ENCODE measurements at regions not wholly inside any gene's neighbourhood (a gene's known extent, or its start where the extent isn't known, plus 50 kb on each side); places are given as distances from the start of the nearest gene placed in this dataset.

DNA sequence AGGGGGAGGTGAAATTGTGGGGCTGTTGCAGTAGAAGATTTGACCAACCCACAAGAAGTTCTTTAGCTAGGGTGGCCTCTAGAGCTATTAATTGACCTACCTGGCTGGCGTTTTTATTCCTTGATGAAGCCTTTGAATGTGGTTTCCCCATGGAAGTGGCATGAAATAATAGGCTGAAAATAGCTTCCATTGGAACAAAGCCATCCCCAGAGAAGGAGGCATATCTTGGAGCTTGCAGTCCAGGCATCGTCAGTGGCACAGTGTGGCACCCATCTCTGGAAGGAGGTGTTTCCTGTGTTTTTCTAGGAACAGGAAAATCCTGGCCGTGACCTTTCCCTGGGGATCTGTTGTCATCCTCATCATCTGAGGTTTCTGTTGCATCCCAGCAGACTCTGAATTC lies 96.3 kb upstream of the WDR1 start:
- Histone ChIP-seq H3K79me2 (ENCODE audit: control insufficient read depth, insufficient read depth, low read length, poor library complexity) (peaks cover 2% of the 10 kb centered on the region), H3K18ac (ENCODE audit: low read length) (no peak overlapping the region), H3K9me3 (ENCODE audit: insufficient read depth, low read depth, low read length) (peaks cover 2% of the 10 kb centered on the region), H3K79me1 (ENCODE audit: low read length) (peaks cover 26% of the 10 kb centered on the region), H3K36me3 (ENCODE audit: control insufficient read depth in 1 of 2, insufficient read depth in 2 of 2, low read length in 2 of 2) (peaks cover 0 to 2% of the 10 kb centered on the region in 2 experiments), H2AFZ (ENCODE audit: insufficient read depth, low read length, poor library complexity) (no peak overlapping the region), H3K4me3 (ENCODE audit: low read depth, low read length) (no peak overlapping the region), H4K12ac (ENCODE audit: low read depth, low read length) (no peak overlapping the region), H3K4me2 (ENCODE audit: low read length) (no peak overlapping the region), H3K4ac (ENCODE audit: low read depth, low read length) (peak overlapping the region; percentile 19), H3K23ac (ENCODE audit: low read length) (no peak overlapping the region), H3K27me3 (ENCODE audit: insufficient read depth, low read length) (no peaks in the 10 kb centered on the region), H4K8ac (ENCODE audit: low read depth, low read length) (peak overlapping the region; percentile 2), H2AK5ac (ENCODE audit: low read length) (no peak overlapping the region), H2BK12ac (ENCODE audit: low read length) (peak overlapping the region; percentile 12), H2BK5ac (ENCODE audit: low read depth, low read length, poor library complexity) (peak overlapping the region; percentile 75), H4K91ac (ENCODE audit: low read depth, low read length) (peak overlapping the region; percentile 91), H3K27ac (ENCODE audit: low read depth, low read length) (peak overlapping the region; percentile 89), H3K4me1 (ENCODE audit: control insufficient read depth in 1 of 2, insufficient read depth in 2 of 2, low read length in 2 of 2) (peaks cover 0 to 4% of the 10 kb centered on the region in 2 experiments), H3K14ac (ENCODE audit: low read length) (no peak overlapping the region), H3K9ac (ENCODE audit: low read length) (no peak overlapping the region), H2BK120ac (ENCODE audit: insufficient read depth, low read length, poor library complexity) (peak overlapping the region; percentile 70)
- no peak for DNase-seq
- no CpG with 5 or more reads among the region's 3 CpGs for WGBS (ENCODE audit: extremely low coverage, insufficient coverage, insufficient read length)

DNA sequence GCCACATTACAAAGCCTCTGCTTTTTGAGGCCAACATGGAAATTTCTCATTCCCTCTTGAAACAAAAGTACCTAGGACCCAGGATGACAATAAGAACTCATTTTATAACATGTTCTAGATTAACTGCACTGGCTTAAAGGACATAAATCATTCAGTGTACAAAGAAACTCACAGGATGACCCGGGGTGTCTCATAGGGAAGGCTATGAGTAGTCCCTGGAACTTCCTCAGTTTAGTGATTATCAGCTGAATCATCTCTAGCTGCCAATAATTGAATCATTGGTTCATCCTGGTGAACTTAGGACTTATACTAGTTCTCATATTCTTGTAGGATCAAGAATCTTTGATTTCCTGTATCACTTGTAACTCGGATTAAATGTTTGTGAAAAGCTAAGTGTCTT lies 95.8 kb upstream of the WDR1 start:
- Histone ChIP-seq H3K27me3 (ENCODE audit: insufficient read depth, low read length) (no peaks in the 10 kb centered on the region), H3K4me1 (ENCODE audit: control insufficient read depth in 1 of 2, insufficient read depth in 2 of 2, low read length in 2 of 2) (peaks cover 0 to 4% of the 10 kb centered on the region in 2 experiments), H3K9me3 (ENCODE audit: insufficient read depth, low read depth, low read length) (peaks cover 3% of the 10 kb centered on the region), H2AFZ (ENCODE audit: insufficient read depth, low read length, poor library complexity) (no peak overlapping the region), H2BK5ac (ENCODE audit: low read depth, low read length, poor library complexity) (peak overlapping the region; percentile 75), H3K79me1 (ENCODE audit: low read length) (peaks cover 28% of the 10 kb centered on the region), H4K91ac (ENCODE audit: low read depth, low read length) (peak overlapping the region; percentile 93), H2BK12ac (ENCODE audit: low read length) (no peak overlapping the region), H3K36me3 (ENCODE audit: control insufficient read depth in 1 of 2, insufficient read depth in 2 of 2, low read length in 2 of 2) (peaks cover 0 to 2% of the 10 kb centered on the region in 2 experiments), H4K12ac (ENCODE audit: low read depth, low read length) (no peak overlapping the region), H3K18ac (ENCODE audit: low read length) (no peak overlapping the region), H2BK120ac (ENCODE audit: insufficient read depth, low read length, poor library complexity) (peak overlapping the region; percentile 77), H3K79me2 (ENCODE audit: control insufficient read depth, insufficient read depth, low read length, poor library complexity) (peaks cover 2% of the 10 kb centered on the region), H3K9ac (ENCODE audit: low read length) (no peak overlapping the region), H3K27ac (ENCODE audit: low read depth, low read length) (peak overlapping the region; percentile 89), H3K4ac (ENCODE audit: low read depth, low read length) (no peak overlapping the region), H3K4me2 (ENCODE audit: low read length) (no peak overlapping the region), H3K23ac (ENCODE audit: low read length) (no peak overlapping the region), H4K8ac (ENCODE audit: low read depth, low read length) (no peak overlapping the region), H2AK5ac (ENCODE audit: low read length) (peak overlapping the region; percentile 75), H3K14ac (ENCODE audit: low read length) (peak overlapping the region; percentile 67), H3K4me3 (ENCODE audit: low read depth, low read length) (no peak overlapping the region)
- no peak for DNase-seq
- no CpG with 5 or more reads among the region's 2 CpGs for WGBS (ENCODE audit: extremely low coverage, insufficient coverage, insufficient read length)

DNA sequence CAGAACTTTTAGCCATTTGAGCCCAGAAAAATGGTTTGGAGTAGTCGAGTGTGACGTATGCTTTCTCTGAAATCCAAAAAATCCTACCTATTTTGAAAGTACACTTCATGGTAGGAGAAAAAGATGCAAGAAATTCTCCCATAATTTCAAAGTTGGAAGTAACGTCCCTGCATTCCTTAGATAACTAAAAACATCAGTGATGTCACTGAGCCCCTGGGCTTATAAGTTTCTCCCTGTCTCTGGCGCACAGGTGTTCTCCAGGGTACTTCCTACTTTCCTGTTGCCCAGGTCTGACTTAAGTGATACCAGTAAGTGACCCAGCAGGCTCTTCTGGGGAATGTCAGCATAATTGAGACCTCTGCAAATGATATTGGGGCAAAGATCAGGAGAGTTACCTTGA lies 90.5 kb upstream of the WDR1 start:
- no CpG with 5 or more reads among the region's 4 CpGs for WGBS (ENCODE audit: extremely low coverage, insufficient coverage, insufficient read length)
- H2BK5ac ChIP-seq (ENCODE audit: low read depth, low read length, poor library complexity), result no peak overlapping the region
- H3K9ac ChIP-seq (ENCODE audit: low read length), result no peak overlapping the region
- no peak overlapping the region for H4K8ac ChIP-seq (ENCODE audit: low read depth, low read length)
- no peak overlapping the region for H3K4me3 ChIP-seq (ENCODE audit: low read depth, low read length)
- no peak overlapping the region for H2BK120ac ChIP-seq (ENCODE audit: insufficient read depth, low read length, poor library complexity)
- no peaks in the 10 kb centered on the region for H3K27me3 ChIP-seq (ENCODE audit: insufficient read depth, low read length)
- no peak overlapping the region for H3K14ac ChIP-seq (ENCODE audit: low read length)
- peak; percentile 91 to 98 for DNase-seq
- H3K4me2 ChIP-seq (ENCODE audit: low read length), result no peak overlapping the region
- H2BK12ac ChIP-seq (ENCODE audit: low read length), result no peak overlapping the region
- H3K79me1 ChIP-seq (ENCODE audit: low read length), result peaks cover 21% of the 10 kb centered on the region
- H2AFZ ChIP-seq (ENCODE audit: insufficient read depth, low read length, poor library complexity), result no peak overlapping the region
- H3K4ac ChIP-seq (ENCODE audit: low read depth, low read length), result no peak overlapping the region
- H4K12ac ChIP-seq (ENCODE audit: low read depth, low read length), result no peak overlapping the region
- peaks cover 0 to 2% of the 10 kb centered on the region in 2 experiments for H3K36me3 ChIP-seq (ENCODE audit: control insufficient read depth in 1 of 2, insufficient read depth in 2 of 2, low read length in 2 of 2)
- peak overlapping the region; percentile 50 for H4K91ac ChIP-seq (ENCODE audit: low read depth, low read length)
- no peak overlapping the region for H3K23ac ChIP-seq (ENCODE audit: low read length)
- H2AK5ac ChIP-seq (ENCODE audit: low read length), result no peak overlapping the region
- H3K18ac ChIP-seq (ENCODE audit: low read length), result no peak overlapping the region
- H3K9me3 ChIP-seq (ENCODE audit: insufficient read depth, low read depth, low read length), result peaks cover 4% of the 10 kb centered on the region
- H3K27ac ChIP-seq (ENCODE audit: low read depth, low read length), result no peak overlapping the region
- no peaks in the 10 kb centered on the region for H3K79me2 ChIP-seq (ENCODE audit: control insufficient read depth, insufficient read depth, low read length, poor library complexity)
- peaks cover 2 to 8% of the 10 kb centered on the region in 2 experiments for H3K4me1 ChIP-seq (ENCODE audit: control insufficient read depth in 1 of 2, insufficient read depth in 2 of 2, low read length in 2 of 2)

GRCh38 chr4:10205223-10205622 lies 88.6 kb upstream of the WDR1 start:
- H3K23ac ChIP-seq (ENCODE audit: low read length), result no peak overlapping the region
- H2AK5ac ChIP-seq (ENCODE audit: low read length), result no peak overlapping the region
- H3K4me3 ChIP-seq (ENCODE audit: low read depth, low read length), result no peak overlapping the region
- no peak overlapping the region for H4K91ac ChIP-seq (ENCODE audit: low read depth, low read length)
- no peak overlapping the region for H3K4me2 ChIP-seq (ENCODE audit: low read length)
- H3K79me1 ChIP-seq (ENCODE audit: low read length), result peaks cover 15% of the 10 kb centered on the region
- H2BK5ac ChIP-seq (ENCODE audit: low read depth, low read length, poor library complexity), result no peak overlapping the region
- no peaks in the 10 kb centered on the region for H3K27me3 ChIP-seq (ENCODE audit: insufficient read depth, low read length)
- no peaks in the 10 kb centered on the region for H3K36me3 ChIP-seq (ENCODE audit: control insufficient read depth in 1 of 2, insufficient read depth in 2 of 2, low read length in 2 of 2)
- no peak overlapping the region for H3K27ac ChIP-seq (ENCODE audit: low read depth, low read length)
- no peak overlapping the region for H3K18ac ChIP-seq (ENCODE audit: low read length)
- H4K12ac ChIP-seq (ENCODE audit: low read depth, low read length), result no peak overlapping the region
- no peak overlapping the region for H3K9ac ChIP-seq (ENCODE audit: low read length)
- no peak overlapping the region for H2BK12ac ChIP-seq (ENCODE audit: low read length)
- no peak overlapping the region for H4K8ac ChIP-seq (ENCODE audit: low read depth, low read length)
- H2BK120ac ChIP-seq (ENCODE audit: insufficient read depth, low read length, poor library complexity), result no peak overlapping the region
- H3K4me1 ChIP-seq (ENCODE audit: control insufficient read depth in 1 of 2, insufficient read depth in 2 of 2, low read length in 2 of 2), result peaks cover 2 to 8% of the 10 kb centered on the region in 2 experiments
- no CpG with 5 or more reads among the region's 1 CpG for WGBS (ENCODE audit: extremely low coverage, insufficient coverage, insufficient read length)
- no peak overlapping the region for H3K4ac ChIP-seq (ENCODE audit: low read depth, low read length)
- peaks cover 4% of the 10 kb centered on the region for H3K9me3 ChIP-seq (ENCODE audit: insufficient read depth, low read depth, low read length)
- H2AFZ ChIP-seq (ENCODE audit: insufficient read depth, low read length, poor library complexity), result no peak overlapping the region
- no peak overlapping the region for H3K14ac ChIP-seq (ENCODE audit: low read length)
- H3K79me2 ChIP-seq (ENCODE audit: control insufficient read depth, insufficient read depth, low read length, poor library complexity), result no peaks in the 10 kb centered on the region
- DNase-seq, result peak; percentile 83 to 90

Measured in trophoblast cell (in vitro differentiated cells and primary cell).